ENCODE measurements at regions not wholly inside any gene's neighbourhood (a gene's known extent, or its start where the extent isn't known, plus 50 kb on each side); places are given as distances from the start of the nearest gene placed in this dataset.

GRCh38 chr6:166841216-166841615 is 115.1 kb downstream of the RNASET2 start:
- DNase-seq: no peak

DNA sequence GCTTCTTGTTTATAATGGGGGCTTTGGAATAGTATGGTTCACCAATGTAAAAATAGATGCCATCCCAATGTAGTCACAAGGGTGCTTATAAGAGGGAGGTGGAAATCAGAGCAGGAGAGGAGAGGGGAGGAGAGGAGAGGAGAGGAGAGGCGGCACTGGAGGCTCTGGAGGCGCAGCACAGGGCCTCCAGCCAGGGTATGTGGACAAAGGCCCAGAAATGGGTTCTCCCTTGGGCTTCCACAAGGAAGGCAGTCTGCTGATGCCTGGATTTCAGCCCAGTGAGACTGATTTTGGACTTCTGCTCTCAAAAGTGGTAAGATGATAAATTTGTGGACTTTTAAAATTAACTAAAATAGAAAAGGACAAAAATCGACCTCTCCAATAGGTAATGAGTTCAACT is 116.8 kb downstream of the RNASET2 start:
- no peak for DNase-seq

GRCh38 chr6:166838987-166839386 is 117.4 kb downstream of the RNASET2 start:
- DNase-seq: no peak

DNA sequence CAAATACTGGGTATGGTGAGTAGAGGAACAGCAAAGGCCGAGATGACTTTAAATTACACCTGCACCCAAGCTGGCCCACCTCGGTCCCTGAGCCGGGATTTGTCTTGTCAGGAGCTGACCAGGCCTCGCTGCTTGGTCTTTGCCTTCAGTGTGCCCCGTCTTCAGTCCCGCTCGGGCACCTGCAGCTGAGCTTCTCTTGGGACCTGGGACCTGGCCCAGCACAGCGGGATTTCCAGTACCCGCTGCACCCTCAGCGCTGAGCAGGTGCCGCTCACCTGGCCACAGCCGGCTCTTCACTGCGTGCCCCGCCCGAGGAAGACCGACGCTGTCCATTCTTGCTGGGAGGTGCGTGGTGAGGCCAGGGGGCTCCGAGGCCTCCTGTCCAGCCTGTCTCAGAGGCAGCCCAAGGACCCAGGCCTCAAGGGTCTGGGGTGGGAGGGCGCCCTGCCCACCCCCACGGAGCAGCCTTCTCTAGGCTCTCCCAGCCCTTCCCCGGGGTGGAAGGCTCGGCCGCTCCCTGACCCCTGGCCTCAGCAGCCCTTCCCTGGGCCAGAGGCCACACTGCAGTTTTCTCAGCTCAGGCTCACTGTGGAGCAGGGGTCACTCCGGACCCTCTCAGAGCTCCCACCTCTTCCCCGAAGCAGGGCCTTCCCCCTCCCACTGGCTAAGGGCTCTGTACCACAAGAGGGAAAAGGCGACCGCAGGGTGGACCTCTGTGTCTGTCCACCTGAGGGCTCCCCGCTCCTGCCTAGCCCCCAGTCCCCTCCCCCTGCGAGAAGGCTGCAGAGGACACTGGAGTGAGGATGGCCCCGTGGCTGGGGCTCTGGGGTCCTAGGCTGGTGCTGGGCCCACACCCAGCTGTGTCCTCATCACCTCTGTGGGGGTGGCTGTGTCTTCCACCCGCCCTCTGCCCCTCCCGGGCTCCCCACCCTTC is 119.3 kb downstream of the RNASET2 start:
- DNase-seq: no peak

DNA sequence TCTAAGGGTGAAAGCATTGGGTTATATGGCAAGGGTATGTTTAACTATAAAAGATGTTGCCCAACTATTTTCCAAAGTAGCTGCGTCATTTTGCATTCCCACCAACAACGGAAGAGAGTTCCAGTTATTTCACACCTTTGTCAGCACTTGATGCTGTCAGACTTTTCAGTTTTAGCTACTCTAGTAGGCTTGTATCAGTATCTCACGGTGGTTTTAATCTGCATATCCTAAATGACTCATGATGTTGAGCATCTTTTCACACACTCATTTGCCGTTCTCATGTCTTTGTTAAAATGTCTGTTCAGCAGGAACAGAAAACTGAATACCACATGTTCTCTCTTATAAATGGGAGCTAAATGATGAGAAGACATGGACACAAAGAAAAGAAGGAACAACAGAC is 122.3 kb downstream of the RNASET2 start:
- DNase-seq: no peak

- DNase-seq: no peak
These were observed 125.4 kb downstream of the RNASET2 start for GRCh38 chr6:166830891-166831363.

- no peak for DNase-seq
These were observed 126.0 kb downstream of the RNASET2 start for GRCh38 chr6:166830185-166830890.

- DNase-seq: no peak
These were observed 130.1 kb downstream of the RNASET2 start for GRCh38 chr6:166826264-166826663.

DNA sequence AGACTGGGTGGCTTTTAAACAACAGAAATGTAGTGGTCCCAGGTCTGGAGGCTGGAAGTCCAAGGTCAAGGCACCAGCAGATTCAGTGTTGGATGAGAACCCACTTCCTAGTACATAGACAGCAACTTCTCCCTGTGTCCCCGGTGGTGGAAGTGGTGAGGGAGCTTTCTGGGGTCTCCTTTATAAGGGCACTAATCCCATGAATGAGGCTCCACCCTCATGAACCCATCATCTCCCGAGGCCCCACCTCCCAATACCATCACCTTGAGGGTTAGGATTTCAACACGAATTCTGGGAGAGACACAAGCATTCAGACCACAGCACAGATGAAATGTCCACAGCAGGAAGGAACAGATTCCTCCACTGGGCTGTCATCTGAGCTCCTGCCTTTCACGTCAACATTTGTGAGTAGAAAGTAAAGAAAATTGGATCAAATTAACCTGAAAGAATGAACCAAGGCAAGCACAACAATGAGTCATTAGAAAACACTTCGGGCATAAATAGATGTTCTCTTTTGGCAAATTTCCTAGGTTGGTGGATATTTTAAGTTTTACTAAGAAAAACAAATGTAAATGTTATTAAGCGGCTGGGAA is 130.7 kb downstream of the RNASET2 start:
- no peak for DNase-seq

DNA sequence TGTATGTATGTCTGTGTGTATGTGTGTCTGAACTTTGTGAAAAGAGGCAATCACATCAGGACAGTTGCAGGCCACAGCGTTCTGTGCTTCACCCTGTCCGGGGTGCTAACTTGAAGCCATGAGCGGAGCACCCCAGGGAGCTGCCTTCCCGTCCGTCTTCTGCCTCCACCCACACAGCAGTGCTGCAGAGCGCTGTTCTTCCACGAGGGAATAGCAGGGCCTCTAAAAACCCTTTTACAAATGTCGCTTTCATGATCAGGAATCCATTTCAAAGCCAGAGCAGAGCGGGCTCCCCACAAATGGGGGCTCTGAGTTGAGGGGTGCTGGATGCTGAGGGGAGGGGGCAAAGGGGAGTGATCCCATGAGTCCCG is 131.5 kb downstream of the RNASET2 start:
- DNase-seq: no peak

DNA sequence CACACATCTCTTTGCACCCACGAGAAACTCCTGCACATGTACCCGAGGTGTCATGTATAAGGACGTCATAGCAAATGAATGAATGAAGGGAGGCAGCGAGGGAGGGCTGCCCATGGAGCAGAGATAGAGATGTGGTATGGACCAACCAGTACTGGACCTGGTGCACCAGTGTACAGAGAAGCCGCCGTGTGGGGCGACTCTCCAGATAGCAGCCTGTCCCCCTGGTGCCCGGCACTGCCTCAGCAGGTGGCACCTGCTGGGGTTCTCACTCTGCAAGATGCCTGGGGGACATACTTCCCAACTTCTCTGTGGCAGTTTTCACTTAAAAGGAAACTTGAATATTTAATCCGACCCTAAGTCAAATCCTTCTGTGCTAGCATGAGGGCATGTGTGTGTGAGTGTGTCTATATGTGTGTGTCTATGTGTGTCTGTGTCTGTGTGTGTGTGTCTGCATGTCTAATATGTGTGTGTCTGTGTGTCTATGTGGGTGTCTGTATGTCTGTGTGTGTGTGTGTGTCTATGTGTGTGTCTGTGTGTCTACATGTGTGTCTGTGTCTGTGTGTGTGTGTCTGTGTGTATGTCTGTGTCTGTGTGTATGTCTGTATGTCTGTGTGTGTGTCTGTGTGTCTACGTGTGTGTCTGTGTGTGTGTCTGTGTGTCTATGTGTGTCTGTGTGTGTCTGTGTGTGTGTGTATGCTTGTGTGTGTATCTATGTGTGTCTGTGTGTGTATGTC is 132.0 kb downstream of the RNASET2 start:
- DNase-seq: no peak

DNA sequence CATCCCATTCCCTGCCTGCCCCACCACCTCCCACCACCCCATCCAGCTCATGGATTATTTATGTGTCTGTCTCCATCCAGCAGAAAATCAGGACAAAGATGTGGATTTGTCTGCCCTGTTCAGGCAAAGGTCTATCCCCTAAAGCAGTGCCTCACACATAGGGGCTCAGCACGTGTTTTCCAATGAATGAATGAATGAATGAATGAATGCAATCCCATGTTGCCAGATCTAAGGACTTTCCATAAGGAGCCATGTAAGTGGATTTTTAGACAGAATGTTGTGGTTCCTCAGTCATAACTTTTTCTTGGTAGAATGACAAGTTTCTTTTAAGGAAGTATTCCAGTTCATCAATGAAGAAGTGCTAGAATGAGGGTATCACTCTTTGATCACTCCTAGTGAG is 133.7 kb downstream of the RNASET2 start:
- no peak for DNase-seq

- DNase-seq: no peak
These were observed 135.9 kb downstream of the RNASET2 start for GRCh38 chr6:166820483-166820882.

DNA sequence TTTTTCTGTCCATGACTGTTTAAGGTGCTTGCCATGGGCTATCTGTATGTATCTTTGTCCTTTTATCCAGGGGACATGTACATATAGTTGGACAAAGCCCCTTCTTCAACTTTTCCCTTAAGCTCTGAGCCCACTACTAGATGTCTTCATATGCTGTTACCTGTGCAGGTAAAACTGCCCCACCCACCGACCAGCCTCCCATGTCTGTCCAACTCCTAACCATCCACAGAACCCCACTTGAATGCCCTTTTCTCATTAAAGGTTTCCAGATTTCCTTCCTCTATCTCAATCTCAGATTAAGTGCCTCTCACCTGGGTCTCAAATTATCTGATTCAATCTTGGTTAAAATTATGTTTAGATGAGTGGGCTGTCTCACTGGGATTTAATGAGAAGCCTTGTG is 136.3 kb downstream of the RNASET2 start:
- DNase-seq: no peak

DNA sequence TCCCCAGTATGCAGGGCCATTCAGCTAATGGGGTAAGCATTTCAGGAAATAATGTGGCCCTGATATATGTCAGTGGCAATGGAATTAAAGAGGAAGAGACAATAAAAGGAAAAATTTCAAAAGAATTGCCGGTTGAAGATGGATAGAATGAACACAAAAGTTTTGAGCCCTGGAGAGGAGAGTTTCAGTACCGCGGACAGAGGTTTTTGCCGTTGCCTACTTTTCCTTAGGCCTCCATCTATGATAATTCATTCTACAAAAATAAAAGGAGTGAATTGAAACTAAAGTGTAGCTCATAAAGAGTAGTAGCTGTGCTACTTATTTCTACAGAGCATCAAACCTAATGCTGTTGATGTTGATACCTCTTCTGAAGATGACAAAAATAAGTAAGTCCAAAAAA is 140.7 kb downstream of the RNASET2 start:
- no peak for DNase-seq

DNA sequence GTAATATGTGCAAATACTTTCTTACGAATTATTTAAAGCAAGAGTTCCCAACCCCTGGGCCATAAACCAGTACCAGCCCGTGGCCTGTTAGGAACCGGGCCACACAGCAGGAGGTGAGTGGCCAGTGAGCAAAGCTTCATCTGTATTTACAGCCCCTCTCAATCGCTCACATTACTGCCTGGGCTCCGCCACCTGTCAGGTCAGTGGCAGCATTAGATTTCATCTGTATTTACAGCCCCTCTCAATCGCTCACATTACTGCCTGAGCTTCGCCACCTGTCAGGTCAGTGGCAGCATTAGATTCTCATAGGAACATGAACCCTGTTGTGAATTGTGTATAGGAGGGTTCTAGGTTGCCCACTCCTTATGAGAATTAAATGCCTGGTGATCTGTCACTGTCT is 142.0 kb downstream of the RNASET2 start:
- DNase-seq: no peak

- DNase-seq: no peak
These were observed 142.9 kb downstream of the RNASET2 start for GRCh38 chr6:166813461-166813860.

DNA sequence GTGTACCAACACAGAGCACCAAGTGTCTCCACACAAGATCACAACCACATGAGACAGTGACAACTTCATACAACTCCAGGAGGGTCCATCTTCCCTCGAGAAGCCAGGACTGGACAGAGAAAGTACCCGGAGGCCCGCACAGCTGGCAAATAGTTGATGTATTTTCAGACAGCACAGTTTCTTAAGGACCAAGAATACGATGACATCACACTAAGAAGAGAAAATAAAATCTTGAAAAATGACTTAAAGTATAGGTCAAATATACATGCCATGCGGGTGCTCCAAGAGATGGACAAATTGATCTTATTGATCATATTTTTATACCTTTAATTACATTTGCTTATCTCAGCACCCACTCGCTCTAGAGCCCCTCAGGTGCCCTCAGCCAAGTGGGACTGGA is 145.5 kb downstream of the RNASET2 start:
- DNase-seq: no peak

DNA sequence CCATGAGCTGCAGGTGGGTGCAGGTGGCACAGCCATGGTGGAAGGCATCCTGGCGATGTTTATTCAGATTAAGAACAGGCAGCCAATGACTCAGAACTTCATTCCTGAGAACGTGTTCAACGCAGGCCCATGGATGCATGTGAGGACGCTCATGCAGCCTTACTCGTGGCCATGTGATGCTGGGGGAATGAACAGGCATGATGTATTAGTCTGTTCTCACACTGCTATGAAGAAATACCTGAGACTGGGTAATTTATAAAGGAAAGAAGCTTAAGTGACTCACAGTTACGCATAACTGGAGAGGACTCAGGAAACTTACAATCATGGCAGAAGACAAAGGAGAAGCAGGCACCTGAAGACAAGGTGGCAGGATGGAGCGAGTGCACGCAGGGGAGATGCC is 146.6 kb downstream of the RNASET2 start:
- DNase-seq: no peak

DNA sequence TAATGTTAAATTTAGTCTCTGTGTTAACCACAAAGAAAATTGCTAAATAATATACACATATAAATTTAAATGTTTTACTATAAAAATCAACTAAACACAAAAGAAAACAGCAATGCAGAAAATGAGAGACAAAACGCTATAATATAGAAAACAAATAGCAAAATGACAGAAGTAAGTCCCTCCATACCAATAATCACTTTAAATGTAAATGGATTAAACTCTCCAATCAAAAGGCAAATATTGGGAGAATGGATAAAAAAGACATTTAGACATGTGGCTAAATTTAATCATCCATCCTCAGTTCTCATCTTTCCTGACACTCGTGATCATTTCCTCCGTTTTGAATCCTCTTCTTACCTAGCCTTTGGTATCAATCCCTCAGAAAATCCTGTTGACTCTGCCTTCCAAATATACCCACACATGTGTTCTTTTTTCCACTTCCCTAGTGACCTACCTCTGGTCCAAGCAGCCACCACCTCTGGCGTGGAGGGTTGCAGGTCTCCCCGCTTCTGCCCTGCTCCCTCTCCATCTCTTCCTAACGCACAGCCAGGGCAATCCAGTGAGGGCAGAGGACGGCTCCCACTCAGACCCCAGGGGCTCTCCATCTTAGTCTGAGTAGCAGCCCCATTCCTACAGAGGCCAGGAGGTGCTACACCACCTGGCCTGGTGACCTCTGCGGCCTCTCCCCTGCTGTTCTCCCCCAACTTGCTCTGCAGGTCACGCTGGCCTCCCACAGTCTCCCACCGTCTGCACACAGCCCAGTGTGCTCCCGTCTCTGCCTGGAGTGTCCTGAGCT is 149.2 kb downstream of the RNASET2 start:
- no peak for DNase-seq

- no peak for DNase-seq
These were observed 150.0 kb downstream of the RNASET2 start for GRCh38 chr6:166806217-166806838.

DNA sequence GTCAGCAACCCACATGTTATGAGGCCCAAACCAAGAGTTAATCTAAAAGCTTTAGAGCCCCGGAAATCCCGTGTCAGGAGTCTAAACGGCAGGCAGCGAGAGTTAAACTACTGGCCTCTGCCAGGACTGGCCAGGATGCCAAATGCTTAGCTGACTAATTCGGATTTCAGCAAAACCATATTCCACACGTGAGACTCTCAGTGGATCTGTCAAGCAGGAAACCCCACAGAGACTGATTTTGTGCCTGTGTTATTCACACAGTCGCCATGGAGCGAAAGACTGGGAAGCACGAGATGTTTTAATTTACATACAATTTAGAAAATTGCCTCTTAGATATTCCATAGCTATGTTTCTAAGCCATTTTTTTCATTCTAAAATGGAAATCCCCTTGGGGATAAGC is 152.9 kb downstream of the RNASET2 start:
- no peak for DNase-seq
